Gastroesophageal sphincter (tissue), 3 donors: ENCODE measurements at regions not wholly inside any gene's neighbourhood (a gene's known extent, or its start where the extent isn't known, plus 50 kb on each side); places are given as distances from the start of the nearest gene placed in this dataset.

Experiments used
- CTCF ChIP-seq, 4 experiments: fragments of 200-600 bp in 2 of 4; fragments of 450-650 bp in 2 of 4; sonication (generic) in 1 of 4; IDR thresholded peaks; one replicate each; pipeline ENCODE4 v1.5.1; 2017 to 2019; ENCODE audit warnings: antibody characterized with exemption in 4 of 4, mild to moderate bottlenecking in 2 of 4, moderate library complexity in 2 of 4
- POLR2A ChIP-seq, 2 donors: fragments of 450-650 bp; IDR thresholded peaks; one replicate each; pipeline ENCODE4 v1.6.1; 2017; ENCODE audit warnings: antibody characterized with exemption in 2 of 2, mild to moderate bottlenecking in 2 of 2, moderate library complexity in 1 of 2
- POLR2AphosphoS5 ChIP-seq: sonication (generic); formaldehyde crosslinking; IDR thresholded peaks from one replicate; pipeline ENCODE4 v1.6.1; 2017; ENCODE audit warnings: antibody characterized with exemption

- TF ChIP-seq CTCF (IDR thresholded peaks at IDR 0.05) (no peak), POLR2A (IDR thresholded peaks at IDR 0.05) (no peak), POLR2AphosphoS5 (no peak)
Observed at GRCh38 chr6:50929323-50929722, 110.7 kb downstream of the TFAP2B start.
